ENCODE measurements at regions not wholly inside any gene's neighbourhood (a gene's known extent, or its start where the extent isn't known, plus 50 kb on each side); places are given as distances from the start of the nearest gene placed in this dataset.

DNA sequence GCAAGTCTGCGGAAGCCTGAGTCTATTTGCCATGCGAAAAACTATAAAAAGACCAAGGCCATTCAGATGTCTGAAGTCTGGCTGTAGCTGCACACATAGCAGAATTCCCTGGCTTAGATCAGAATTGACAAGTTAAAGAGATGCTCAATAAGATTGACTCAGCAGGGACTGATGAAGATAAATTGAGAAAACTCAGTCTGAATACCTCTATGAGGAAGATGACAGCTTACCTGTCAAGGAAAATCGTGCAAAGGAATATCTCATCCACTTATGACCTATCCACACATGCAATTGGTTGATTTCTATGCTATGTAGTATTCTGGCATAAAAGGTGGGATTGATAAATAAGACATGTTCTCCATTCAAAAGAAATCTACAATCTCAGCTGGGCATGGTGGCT is 288.6 kb downstream of the BAMBI start:
- TF ChIP-seq ZNF407 (IDR thresholded peaks at IDR 0.05; ENCODE audit: low read depth) (no peak), JUND (IDR thresholded peaks at IDR 0.05; ENCODE audit: borderline replicate concordance, low read depth, low read length) (no peak), JUND (tag; IDR thresholded peaks at IDR 0.05; ENCODE audit: borderline replicate concordance, low read depth, low read length) (no peak), MAFK (IDR thresholded peaks at IDR 0.05; ENCODE audit: low read length) (no peak), BACH1 (tag; IDR thresholded peaks at IDR 0.05) (no peak), ZKSCAN1 (IDR thresholded peaks at IDR 0.05; ENCODE audit: low read depth, low read length) (no peak)
- TF ChIP-seq, protein P1, sequence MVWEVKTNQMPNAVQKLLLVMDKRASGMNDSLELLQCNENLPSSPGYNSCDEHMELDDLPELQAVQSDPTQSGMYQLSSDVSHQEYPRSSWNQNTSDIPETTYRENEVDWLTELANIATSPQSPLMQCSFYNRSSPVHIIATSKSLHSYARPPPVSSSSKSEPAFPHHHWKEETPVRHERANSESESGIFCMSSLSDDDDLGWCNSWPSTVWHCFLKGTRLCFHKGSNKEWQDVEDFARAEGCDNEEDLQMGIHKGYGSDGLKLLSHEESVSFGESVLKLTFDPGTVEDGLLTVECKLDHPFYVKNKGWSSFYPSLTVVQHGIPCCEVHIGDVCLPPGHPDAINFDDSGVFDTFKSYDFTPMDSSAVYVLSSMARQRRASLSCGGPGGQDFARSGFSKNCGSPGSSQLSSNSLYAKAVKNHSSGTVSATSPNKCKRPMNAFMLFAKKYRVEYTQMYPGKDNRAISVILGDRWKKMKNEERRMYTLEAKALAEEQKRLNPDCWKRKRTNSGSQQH (CRISPR knock-in tag; IDR thresholded peaks at IDR 0.05): no peak
